A673 (cell line): ENCODE measurements at regions not wholly inside any gene's neighbourhood (a gene's known extent, or its start where the extent isn't known, plus 50 kb on each side); places are given as distances from the start of the nearest gene placed in this dataset.

Source experiments
- BruUV-seq: library from RNA; stranded (reverse); fragments of 400-500 nt; replicated peaks from 2 replicates; lab custom pipeline; 2021; lab: Mats Ljungman, UMichigan
- CTCF ChIA-PET: fragments of 300-600 bp; sonication (Branson Sonifier 250); formaldehyde crosslinking; loops from one replicate; lab custom pipeline; 2022; ENCODE audit warnings: antibody characterized with exemption; lab: Charles Lee
- POLR2A ChIA-PET: fragments of 300-600 bp; sonication (Branson Sonifier 250); formaldehyde crosslinking; loops from one replicate; lab custom pipeline; 2022; ENCODE audit warnings: antibody characterized with exemption; ENCODE audit not compliant: low non-redundant PET; lab: Charles Lee
- DNase-seq: peaks from one replicate; pipeline ENCODE4 v3.0.0-alpha.2; 2015; ENCODE audit warnings: low spot score
- H3K27ac ChIP-seq: fragments of 200-600 bp; sonication (generic); 2 replicates; pipeline ENCODE4 v1.5.1; 2016; ENCODE audit warnings: mixed run types, low read depth, mild to moderate bottlenecking, mixed read lengths, antibody characterized with exemption, low read length; ENCODE audit not compliant: poor library complexity, severe bottlenecking
- H3K27me3 ChIP-seq: fragments of 200-600 bp; sonication (generic); replicated peaks from 2 replicates; pipeline ENCODE4 v1.6.1; 2017; ENCODE audit warnings: mixed run types, low read depth, mild to moderate bottlenecking, mixed read lengths, antibody characterized with exemption, low read length; ENCODE audit not compliant: insufficient read depth, poor library complexity
- H3K36me3 ChIP-seq: fragments of 200-600 bp; sonication (generic); 2 replicates; pipeline ENCODE4 v1.6.1; 2016; ENCODE audit warnings: mixed run types, mild to moderate bottlenecking, mixed read lengths, antibody characterized with exemption, low read length; ENCODE audit not compliant: insufficient read depth, poor library complexity, severe bottlenecking
- H3K4me1 ChIP-seq: fragments of 200-600 bp; sonication (generic); 2 replicates; pipeline ENCODE4 v1.6.1; 2017; ENCODE audit warnings: mixed run types, mild to moderate bottlenecking, mixed read lengths, antibody characterized with exemption, low read length; ENCODE audit not compliant: insufficient read depth, poor library complexity, severe bottlenecking
- H3K4me3 ChIP-seq: fragments of 200-600 bp; sonication (generic); 2 replicates; pipeline ENCODE4 v1.5.1; 2016; ENCODE audit warnings: low read depth, mixed run types, mild to moderate bottlenecking, mixed read lengths, low read length; ENCODE audit not compliant: poor library complexity, severe bottlenecking
- H3K9me3 ChIP-seq: fragments of 200-600 bp; sonication (generic); 2 replicates; pipeline ENCODE4 v1.6.1; 2016; ENCODE audit warnings: mixed run types, low read depth, mild to moderate bottlenecking, mixed read lengths, antibody characterized with exemption, low read length; ENCODE audit not compliant: poor library complexity, severe bottlenecking
- CTCF ChIP-seq: fragments of 300-800, 200-600 bp; sonication (generic); conservative IDR thresholded peaks from 2 replicates; pipeline ENCODE4 v1.5.1; 2017; ENCODE audit warnings: low read depth, mild to moderate bottlenecking, antibody characterized with exemption, low read length, moderate library complexity, mixed read lengths
- EZH2 ChIP-seq: fragments of 200-600 bp; sonication (generic); IDR thresholded peaks from 2 replicates; pipeline ENCODE4 v1.6.1; 2017; ENCODE audit warnings: borderline replicate concordance, low read depth, mild to moderate bottlenecking, mixed read lengths, antibody characterized with exemption, low read length; ENCODE audit not compliant: poor library complexity, severe bottlenecking
- intact Hi-C: fragments of 100-400 bp; cut with micrococcal nuclease; formaldehyde crosslinking; loops from one replicate; pipeline ENCODE4 v1.10.0; 2022; ENCODE audit not compliant: unreplicated experiment

DNA sequence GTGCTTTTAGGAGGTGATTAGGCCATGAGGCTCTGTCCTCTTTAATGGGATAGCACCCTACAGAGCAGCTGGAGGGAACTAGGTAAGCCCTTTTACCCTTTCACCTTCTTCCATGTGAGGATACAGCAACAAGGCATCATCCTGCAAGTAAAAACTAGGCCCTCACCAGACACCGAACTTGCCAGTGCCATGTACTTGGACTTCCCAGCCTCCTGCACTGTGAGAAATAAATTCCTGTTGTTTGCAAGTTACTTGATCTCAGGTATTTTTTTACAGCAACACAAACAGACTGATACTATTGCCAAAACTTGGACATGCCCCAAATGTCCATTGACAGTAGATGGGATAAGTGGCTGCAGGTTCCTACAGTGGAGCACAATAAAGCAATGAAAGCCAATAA lies 85.8 kb upstream of the MAP1LC3B2 start:
- intact Hi-C loops = no loop called here
- no peak overlapping the region for H3K4me3 ChIP-seq
- no peaks in the 10 kb centered on the region for H3K27me3 ChIP-seq
- H3K36me3 ChIP-seq = no peaks in the 10 kb centered on the region
- CTCF ChIA-PET = no interaction called here
- H3K9me3 ChIP-seq = peaks cover 6% of the 10 kb centered on the region
- no peak for DNase-seq
- BruUV-seq = no TSS peak
- no peak overlapping the region for H3K27ac ChIP-seq
- H3K4me1 ChIP-seq = no peaks in the 10 kb centered on the region
- TF ChIP-seq CTCF (no peak), EZH2 (no peak)
- POLR2A ChIA-PET = no interaction called here

DNA sequence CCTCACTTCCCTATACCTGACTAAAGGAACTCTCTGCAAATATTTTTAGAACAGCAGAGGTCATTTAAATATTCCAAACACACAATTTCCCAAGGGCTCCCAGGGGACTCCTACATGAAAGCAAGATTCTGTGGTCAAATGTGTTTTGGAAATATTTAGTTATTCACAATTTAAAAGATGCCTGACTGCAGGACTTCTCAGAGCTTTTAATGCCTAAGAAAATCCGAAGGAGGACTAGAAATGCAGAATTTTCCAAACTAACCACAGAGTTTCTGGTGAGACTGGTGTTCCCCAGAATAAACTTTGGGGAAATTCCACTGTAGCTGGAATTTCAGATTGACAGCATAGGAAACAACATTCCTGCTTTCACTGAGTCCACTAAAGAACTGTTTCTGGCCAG lies 84.8 kb upstream of the MAP1LC3B2 start:
- no peak for DNase-seq
- Histone ChIP-seq H3K4me3 (no peak overlapping the region), H3K36me3 (no peaks in the 10 kb centered on the region), H3K4me1 (no peaks in the 10 kb centered on the region), H3K27me3 (no peaks in the 10 kb centered on the region), H3K27ac (no peak overlapping the region), H3K9me3 (peaks cover 11% of the 10 kb centered on the region)
- TF ChIP-seq EZH2 (no peak), CTCF (no peak)
- BruUV-seq = no TSS peak
- intact Hi-C loops = no loop called here
- CTCF ChIA-PET = no interaction called here
- POLR2A ChIA-PET = no interaction called here

- Histone ChIP-seq H3K9me3 (peaks cover 11% of the 10 kb centered on the region), H3K27me3 (no peaks in the 10 kb centered on the region), H3K4me3 (no peak overlapping the region), H3K27ac (no peak overlapping the region), H3K4me1 (no peaks in the 10 kb centered on the region), H3K36me3 (no peaks in the 10 kb centered on the region)
- no peak for DNase-seq
- TF ChIP-seq EZH2 = no peak
- TF ChIP-seq CTCF = no peak
- ChIA-PET CTCF (no interaction called here), POLR2A (no interaction called here)
- BruUV-seq = no TSS peak
- intact Hi-C loops = no loop called here
These were observed 84.3 kb upstream of the MAP1LC3B2 start for GRCh38 chr12:116474899-116475298.
